PFSK-1 (cell line): ENCODE measurements at regions not wholly inside any gene's neighbourhood (a gene's known extent, or its start where the extent isn't known, plus 50 kb on each side); places are given as distances from the start of the nearest gene placed in this dataset.

Experiments used
- FOXP2 ChIP-seq: optimal IDR thresholded peaks from 2 replicates; pipeline ENCODE3; 2011; ENCODE audit warnings: borderline replicate concordance, control low read depth, inconsistent platforms; ENCODE audit not compliant: insufficient read depth; ENCODE audit errors: extremely low read length, extremely low read depth
- POLR2AphosphoS5 ChIP-seq: IDR thresholded peaks from 2 replicates; pipeline ENCODE4 v1.6.1; 2012; ENCODE audit warnings: low read depth, mild to moderate bottlenecking, control low read depth, low read length, moderate library complexity
- REST ChIP-seq, 2 experiments: IDR thresholded peaks; 2 replicates each; pipeline versions ENCODE4 v1.6.1 to v1.8.0; 2011 to 2012; ENCODE audit warnings: low read depth in 2 of 2, low read length in 2 of 2, control low read depth in 1 of 2, inconsistent platforms in 1 of 2, mild to moderate bottlenecking in 1 of 2, moderate library complexity in 1 of 2; ENCODE audit not compliant: insufficient read depth in 1 of 2
- SIN3A ChIP-seq: IDR thresholded peaks from 2 replicates; pipeline ENCODE4 v1.6.1; 2012; ENCODE audit warnings: mild to moderate bottlenecking, low read length, moderate library complexity, borderline replicate concordance; ENCODE audit not compliant: insufficient read depth
- TAF1 ChIP-seq: IDR thresholded peaks from 2 replicates; pipeline ENCODE4 v1.6.1; 2012; ENCODE audit warnings: low read length, control low read depth, borderline replicate concordance; ENCODE audit not compliant: insufficient read depth

- TF ChIP-seq SIN3A (no peak), TAF1 (no peak), POLR2AphosphoS5 (no peak), REST (IDR thresholded peaks at IDR 0.05; ENCODE audit: insufficient read depth in 1 of 2, low read depth in 2 of 2, low read length in 2 of 2) (no peak), FOXP2 (no peak)
Measured at GRCh38 chr1:42037586-42037985, 115.6 kb upstream of the GUCA2B start.
